Epithelial cell of esophagus (primary cell): ENCODE measurements at regions not wholly inside any gene's neighbourhood (a gene's known extent, or its start where the extent isn't known, plus 50 kb on each side); places are given as distances from the start of the nearest gene placed in this dataset.
"Not testable (repeated sequence)": the region's sequence is repeated elsewhere in the genome, so short reads cannot be mapped to it uniquely, and the experiment has no call there.

Source experiments
- DNase-seq: peaks from one replicate; pipeline ENCODE4 v3.0.0; 2010; ENCODE audit warnings: low read depth
- H3K4me3 ChIP-seq: 2 replicates; pipeline ENCODE4 v1.5.1; 2011; ENCODE audit warnings: mild to moderate bottlenecking, low read length, control low read depth
- CTCF ChIP-seq: IDR thresholded peaks from 2 replicates; pipeline ENCODE4 v1.5.1; 2011; ENCODE audit warnings: low read depth, mild to moderate bottlenecking, low read length, control low read depth, inconsistent platforms; ENCODE audit not compliant: insufficient read depth; ENCODE audit errors: missing control alignments

GRCh38 chr2:138066139-138066806 is 102.0 kb downstream of the HNMT start:
- no peak for TF ChIP-seq CTCF
- DNase-seq = no peak
- H3K4me3 ChIP-seq = no peak overlapping the region

- TF ChIP-seq CTCF = no peak
- H3K4me3 ChIP-seq = no peak overlapping the region
Measured at GRCh38 chr2:138066841-138067240, 102.6 kb downstream of the HNMT start.

GRCh38 chr2:138068669-138069068 is 104.4 kb downstream of the HNMT start:
- DNase-seq = not testable (repeated sequence)

More at GRCh38 chr2:138066841-138067240, 102.6 kb downstream of the HNMT start:
- no peak for DNase-seq

GRCh38 chr2:138071042-138071719 is 106.9 kb downstream of the HNMT start:
- H3K4me3 ChIP-seq = not testable (repeated sequence)
- DNase-seq = peak; percentile 68

More at GRCh38 chr2:138068669-138069068, 104.4 kb downstream of the HNMT start:
- not testable (repeated sequence) for H3K4me3 ChIP-seq

GRCh38 chr2:138071720-138072719 is 107.7 kb downstream of the HNMT start:
- peak; percentile 100 for DNase-seq
- no peak for TF ChIP-seq CTCF

GRCh38 chr2:138078153-138078552 is 113.9 kb downstream of the HNMT start:
- peak; percentile 58 for DNase-seq
- no peak for TF ChIP-seq CTCF
- no peak overlapping the region for H3K4me3 ChIP-seq

More at GRCh38 chr2:138071720-138072719, 107.7 kb downstream of the HNMT start:
- H3K4me3 ChIP-seq = no peak overlapping the region

GRCh38 chr2:138079976-138080375 is 115.7 kb downstream of the HNMT start:
- H3K4me3 ChIP-seq = no peak overlapping the region
- peak; percentile 41 for DNase-seq
- no peak for TF ChIP-seq CTCF
